Breast epithelium (tissue), 4 donors: ENCODE measurements at regions not wholly inside any gene's neighbourhood (a gene's known extent, or its start where the extent isn't known, plus 50 kb on each side); places are given as distances from the start of the nearest gene placed in this dataset.

Experiments used
- DNase-seq, 2 donors: peaks; one replicate each; pipeline ENCODE4 v3.0.0-alpha.2; 2019; ENCODE audit warnings: low spot score in 2 of 2
- H3K27ac ChIP-seq, 2 donors: fragments of 200-600 bp; sonication (generic) in 1 of 2; one replicate each; pipeline ENCODE4 v1.5.1; 2016 to 2019; ENCODE audit warnings: mild to moderate bottlenecking in 1 of 2
- H3K27me3 ChIP-seq, 2 donors: fragments of 200-600 bp; sonication (generic) in 1 of 2; one replicate each; pipeline versions ENCODE4 v1.5.1 to v1.6.0; 2017 to 2019; ENCODE audit warnings: control low read depth in 1 of 2, mild to moderate bottlenecking in 1 of 2
- H3K36me3 ChIP-seq: fragments of 200-600 bp; one replicate; pipeline ENCODE4 v1.5.1; 2019
- H3K4me1 ChIP-seq, 2 donors: fragments of 200-600 bp; sonication (generic); one replicate each; pipeline ENCODE4 v1.5.1; 2016 to 2019; ENCODE audit warnings: control low read depth in 1 of 2
- H3K4me3 ChIP-seq, 3 donors: fragments of 200-600 bp; sonication (generic); 1 replicate in 2 of 3; 2 replicates in 1 of 3; pipeline ENCODE4 v1.5.1; 2016 to 2019; ENCODE audit warnings: mild to moderate bottlenecking in 3 of 3, moderate library complexity in 2 of 3
- H3K9me3 ChIP-seq, 2 donors: fragments of 200-600 bp; sonication (generic) in 1 of 2; one replicate each; pipeline ENCODE4 v1.5.1; 2016 to 2019; ENCODE audit warnings: control low read depth in 1 of 2
- POLR2A ChIP-seq: fragments of 450-650 bp; IDR thresholded peaks from one replicate; pipeline ENCODE4 v1.6.1; 2016; ENCODE audit warnings: antibody characterized with exemption, mild to moderate bottlenecking, moderate library complexity
- POLR2AphosphoS5 ChIP-seq, 3 donors: sonication (generic); formaldehyde crosslinking; IDR thresholded peaks; one replicate each; pipeline ENCODE4 v1.6.1; 2017; ENCODE audit warnings: antibody characterized with exemption in 3 of 3
- intact Hi-C: fragments of 100-400 bp; cut with DNase I; formaldehyde crosslinking; loops from one replicate; pipeline ENCODE4 v1.15.1; 2023; ENCODE audit warnings: low total_unique reads
- TF ChIP-seq, protein P1 (sequence below), 3 donors: fragments of 450-650 bp; IDR thresholded peaks; one replicate each; pipeline ENCODE4 v1.5.1; 2016 to 2017; ENCODE audit warnings: antibody characterized with exemption in 3 of 3, mild to moderate bottlenecking in 3 of 3, moderate library complexity in 3 of 3

DNA sequence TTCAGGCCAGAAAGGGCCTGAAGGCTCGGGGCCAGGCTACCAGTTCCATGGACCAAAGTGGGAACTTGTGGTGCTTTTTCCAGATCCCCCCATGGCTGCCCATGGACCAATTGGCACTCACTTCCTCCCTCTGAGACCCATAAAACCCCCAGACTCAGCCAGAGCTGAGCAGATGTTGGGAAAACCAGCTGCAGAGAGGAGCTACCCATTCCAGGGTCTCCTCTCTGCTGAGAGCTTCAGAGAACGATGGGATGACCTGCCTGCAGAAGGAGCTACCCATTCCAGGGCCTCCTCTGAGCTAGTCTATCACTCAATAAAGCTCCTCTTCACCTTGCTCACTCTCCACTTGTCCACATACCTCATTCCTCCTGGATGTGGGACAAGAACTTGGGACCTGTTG is 52.2 kb upstream of the MED9 start:
- TF ChIP-seq, protein P1, sequence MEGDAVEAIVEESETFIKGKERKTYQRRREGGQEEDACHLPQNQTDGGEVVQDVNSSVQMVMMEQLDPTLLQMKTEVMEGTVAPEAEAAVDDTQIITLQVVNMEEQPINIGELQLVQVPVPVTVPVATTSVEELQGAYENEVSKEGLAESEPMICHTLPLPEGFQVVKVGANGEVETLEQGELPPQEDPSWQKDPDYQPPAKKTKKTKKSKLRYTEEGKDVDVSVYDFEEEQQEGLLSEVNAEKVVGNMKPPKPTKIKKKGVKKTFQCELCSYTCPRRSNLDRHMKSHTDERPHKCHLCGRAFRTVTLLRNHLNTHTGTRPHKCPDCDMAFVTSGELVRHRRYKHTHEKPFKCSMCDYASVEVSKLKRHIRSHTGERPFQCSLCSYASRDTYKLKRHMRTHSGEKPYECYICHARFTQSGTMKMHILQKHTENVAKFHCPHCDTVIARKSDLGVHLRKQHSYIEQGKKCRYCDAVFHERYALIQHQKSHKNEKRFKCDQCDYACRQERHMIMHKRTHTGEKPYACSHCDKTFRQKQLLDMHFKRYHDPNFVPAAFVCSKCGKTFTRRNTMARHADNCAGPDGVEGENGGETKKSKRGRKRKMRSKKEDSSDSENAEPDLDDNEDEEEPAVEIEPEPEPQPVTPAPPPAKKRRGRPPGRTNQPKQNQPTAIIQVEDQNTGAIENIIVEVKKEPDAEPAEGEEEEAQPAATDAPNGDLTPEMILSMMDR (IDR thresholded peaks at IDR 0.05), result no peak
- TF ChIP-seq POLR2AphosphoS5 (IDR thresholded peaks at IDR 0.05) (no peak), POLR2A (no peak)
- Histone ChIP-seq H3K4me3 (no peak overlapping the region), H3K36me3 (no peaks in the 10 kb centered on the region), H3K4me1 (no peaks in the 10 kb centered on the region), H3K27ac (no peak overlapping the region), H3K27me3 (no peaks in the 10 kb centered on the region), H3K9me3 (peaks cover 0 to 11% of the 10 kb centered on the region in 2 donors)
- intact Hi-C loops, result no loop called here
- DNase-seq, result no peak

DNA sequence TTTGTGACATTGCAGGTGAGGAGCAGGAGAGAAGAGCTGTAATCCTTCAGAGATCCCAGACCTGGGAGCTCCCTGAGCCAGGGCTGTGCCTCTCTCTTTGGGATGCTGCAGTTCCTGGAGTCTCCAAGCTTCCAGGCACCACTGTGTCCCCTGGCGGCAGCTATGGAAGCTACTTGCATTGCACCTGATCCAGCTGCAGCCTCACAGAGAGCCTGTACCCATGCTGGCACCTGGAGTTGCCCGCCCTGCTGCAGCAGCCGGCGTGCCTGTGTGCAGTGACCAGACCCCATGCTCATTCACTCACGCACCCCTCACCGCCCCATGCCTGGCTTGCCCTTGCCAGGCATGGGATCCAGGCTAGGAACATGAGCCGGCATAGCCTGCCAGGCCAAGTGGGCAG is 51.8 kb upstream of the MED9 start:
- peaks cover 0 to 11% of the 10 kb centered on the region in 2 donors for H3K9me3 ChIP-seq
- no peak overlapping the region for H3K4me3 ChIP-seq
- TF ChIP-seq, protein P1 (IDR thresholded peaks at IDR 0.05), result no peak
- no peaks in the 10 kb centered on the region for H3K27me3 ChIP-seq
- H3K4me1 ChIP-seq, result no peaks in the 10 kb centered on the region
- no peak for DNase-seq
- H3K36me3 ChIP-seq, result no peaks in the 10 kb centered on the region
- intact Hi-C loops, result no loop called here
- no peak overlapping the region for H3K27ac ChIP-seq

GRCh38 chr17:17425591-17425990 is 51.2 kb upstream of the MED9 start:
- Histone ChIP-seq H3K27ac (peak overlapping the region in 1 of 2 donors; percentile 45), H3K4me1 (no peaks in the 10 kb centered on the region), H3K4me3 (no peak overlapping the region), H3K36me3 (no peaks in the 10 kb centered on the region), H3K9me3 (peaks cover 0 to 11% of the 10 kb centered on the region in 2 donors), H3K27me3 (no peaks in the 10 kb centered on the region)
- no peak for TF ChIP-seq POLR2A
- TF ChIP-seq, protein P1 (IDR thresholded peaks at IDR 0.05), result no peak
- intact Hi-C loops, result no loop called here
- DNase-seq, result no peak

GRCh38 chr17:17426184-17426583 is 50.6 kb upstream of the MED9 start:
- Histone ChIP-seq H3K27me3 (no peaks in the 10 kb centered on the region), H3K36me3 (no peaks in the 10 kb centered on the region), H3K27ac (peak overlapping the region in 1 of 2 donors; percentile 45), H3K9me3 (peaks cover 0 to 11% of the 10 kb centered on the region in 2 donors), H3K4me3 (no peak overlapping the region), H3K4me1 (no peaks in the 10 kb centered on the region)
- intact Hi-C loops, result no loop called here
- no peak for DNase-seq
- TF ChIP-seq, protein P1 (IDR thresholded peaks at IDR 0.05), result no peak
- TF ChIP-seq POLR2A (no peak), POLR2AphosphoS5 (IDR thresholded peaks at IDR 0.05) (no peak)
